Vagina (tissue), 2 donors: ENCODE measurements at regions not wholly inside any gene's neighbourhood (a gene's known extent, or its start where the extent isn't known, plus 50 kb on each side); places are given as distances from the start of the nearest gene placed in this dataset.

ENCODE experiments used
- DNase-seq, 2 donors: peaks; one replicate each; pipeline ENCODE4 v3.0.0-alpha.2; 2017; ENCODE audit errors: extremely low spot score in 2 of 2
- H3K27ac ChIP-seq: fragments of 200-600 bp; sonication (generic); one replicate; pipeline ENCODE4 v1.5.1; 2019
- H3K27me3 ChIP-seq: fragments of 200-600 bp; sonication (generic); one replicate; pipeline ENCODE4 v1.5.1; 2019
- H3K36me3 ChIP-seq, 2 donors: fragments of 200-600 bp; sonication (generic); one replicate each; pipeline ENCODE4 v1.5.1; 2017 to 2019
- H3K4me1 ChIP-seq: fragments of 200-600 bp; sonication (generic); one replicate; pipeline ENCODE4 v1.5.1; 2019
- H3K4me3 ChIP-seq, 2 donors: fragments of 200-600 bp; sonication (generic); 1 replicate in 1 of 2; 2 replicates in 1 of 2; pipeline ENCODE4 v1.5.1; 2016 to 2019
- H3K9me3 ChIP-seq: fragments of 200-600 bp; sonication (generic); one replicate; pipeline ENCODE4 v1.5.1; 2019
- CTCF ChIP-seq, 3 experiments: fragments of 450-650 bp in 2 of 3; fragments of 200-600 bp in 1 of 3; sonication (generic) in 1 of 3; IDR thresholded peaks; one replicate each; pipeline ENCODE4 v1.5.1; 2017 to 2019; ENCODE audit warnings: antibody characterized with exemption in 3 of 3, mild to moderate bottlenecking in 2 of 3, moderate library complexity in 2 of 3
- POLR2A ChIP-seq, 2 donors: fragments of 450-650 bp; IDR thresholded peaks; one replicate each; pipeline ENCODE4 v1.6.1; 2017; ENCODE audit warnings: antibody characterized with exemption in 2 of 2, mild to moderate bottlenecking in 2 of 2, moderate library complexity in 2 of 2
- POLR2AphosphoS5 ChIP-seq, 2 donors: sonication (generic); formaldehyde crosslinking; IDR thresholded peaks; one replicate each; pipeline ENCODE4 v1.9.0; 2017; ENCODE audit warnings: antibody characterized with exemption in 2 of 2, mild to moderate bottlenecking in 2 of 2, low read depth in 1 of 2; ENCODE audit not compliant: insufficient read depth in 1 of 2
- intact Hi-C: fragments of 100-400 bp; cut with DNase I; formaldehyde crosslinking; loops from one replicate; pipeline ENCODE4 v1.15.1; 2023

DNA sequence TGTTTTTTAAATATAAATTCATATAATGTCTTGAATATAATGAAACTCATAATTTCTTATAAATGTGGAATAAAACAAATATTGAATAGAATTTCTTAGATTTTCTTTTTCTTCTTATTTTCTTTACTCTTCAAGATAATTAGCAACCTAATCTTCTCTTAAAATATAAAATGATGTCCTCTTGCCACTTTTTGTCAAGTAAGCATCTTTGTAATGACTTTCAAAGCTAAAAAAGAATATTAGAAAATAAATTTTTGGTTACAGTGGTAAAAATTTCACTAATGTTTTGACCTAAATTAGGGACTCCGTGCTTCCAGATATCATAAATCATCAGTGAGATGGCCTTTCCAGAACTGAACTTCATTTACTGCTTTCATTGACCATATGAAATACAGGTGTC, 846.4 kb downstream of the FRK start:
- no peaks in the 10 kb centered on the region for H3K9me3 ChIP-seq
- TF ChIP-seq POLR2A (IDR thresholded peaks at IDR 0.05) (no peak), POLR2AphosphoS5 (IDR thresholded peaks at IDR 0.05; ENCODE audit: insufficient read depth in 1 of 2, low read depth in 1 of 2) (no peak), CTCF (IDR thresholded peaks at IDR 0.05) (no peak)
- H3K4me3 ChIP-seq, result no peak overlapping the region
- intact Hi-C loops, result no loop called here
- no peaks in the 10 kb centered on the region for H3K36me3 ChIP-seq
- H3K27ac ChIP-seq, result no peak overlapping the region
- DNase-seq, result no peak
- H3K27me3 ChIP-seq, result no peaks in the 10 kb centered on the region
- H3K4me1 ChIP-seq, result no peaks in the 10 kb centered on the region

- TF ChIP-seq POLR2AphosphoS5 (IDR thresholded peaks at IDR 0.05; ENCODE audit: insufficient read depth in 1 of 2, low read depth in 1 of 2) (no peak), CTCF (IDR thresholded peaks at IDR 0.05) (no peak), POLR2A (IDR thresholded peaks at IDR 0.05) (no peak)
- Histone ChIP-seq H3K36me3 (no peaks in the 10 kb centered on the region), H3K27me3 (no peaks in the 10 kb centered on the region), H3K9me3 (no peaks in the 10 kb centered on the region), H3K4me3 (no peak overlapping the region), H3K27ac (no peak overlapping the region), H3K4me1 (no peaks in the 10 kb centered on the region)
- intact Hi-C loops, result no loop called here
- DNase-seq, result no peak
These were observed 857.3 kb downstream of the FRK start for GRCh38 chr6:115203381-115203780.

- Histone ChIP-seq H3K27me3 (no peaks in the 10 kb centered on the region), H3K27ac (no peak overlapping the region), H3K9me3 (no peaks in the 10 kb centered on the region), H3K36me3 (no peaks in the 10 kb centered on the region), H3K4me3 (no peak overlapping the region), H3K4me1 (no peaks in the 10 kb centered on the region)
- intact Hi-C loops, result no loop called here
- DNase-seq, result no peak
- no peak for TF ChIP-seq POLR2AphosphoS5 (IDR thresholded peaks at IDR 0.05; ENCODE audit: insufficient read depth in 1 of 2, low read depth in 1 of 2)
- no peak for TF ChIP-seq POLR2A (IDR thresholded peaks at IDR 0.05)
- TF ChIP-seq CTCF (IDR thresholded peaks at IDR 0.05), result no peak
These were observed 852.3 kb upstream of the HS3ST5 start for GRCh38 chr6:115194981-115195638.

GRCh38 chr6:115191989-115192388, 849.2 kb upstream of the HS3ST5 start:
- no peaks in the 10 kb centered on the region for H3K4me1 ChIP-seq

More at GRCh38 chr6:115191989-115192388, 849.2 kb upstream of the HS3ST5 start:
- Histone ChIP-seq H3K27ac (no peak overlapping the region), H3K36me3 (no peaks in the 10 kb centered on the region), H3K27me3 (no peaks in the 10 kb centered on the region), H3K9me3 (no peaks in the 10 kb centered on the region), H3K4me3 (no peak overlapping the region)
- intact Hi-C loops, result no loop called here
- no peak for DNase-seq
- TF ChIP-seq POLR2AphosphoS5 (IDR thresholded peaks at IDR 0.05; ENCODE audit: insufficient read depth in 1 of 2, low read depth in 1 of 2), result no peak
- no peak for TF ChIP-seq CTCF (IDR thresholded peaks at IDR 0.05)
- no peak for TF ChIP-seq POLR2A (IDR thresholded peaks at IDR 0.05)
